ENCODE measurements at regions not wholly inside any gene's neighbourhood (a gene's known extent, or its start where the extent isn't known, plus 50 kb on each side); places are given as distances from the start of the nearest gene placed in this dataset.
"Not testable (repeated sequence)": the region's sequence is repeated elsewhere in the genome, so short reads cannot be mapped to it uniquely, and the experiment has no call there.

DNA sequence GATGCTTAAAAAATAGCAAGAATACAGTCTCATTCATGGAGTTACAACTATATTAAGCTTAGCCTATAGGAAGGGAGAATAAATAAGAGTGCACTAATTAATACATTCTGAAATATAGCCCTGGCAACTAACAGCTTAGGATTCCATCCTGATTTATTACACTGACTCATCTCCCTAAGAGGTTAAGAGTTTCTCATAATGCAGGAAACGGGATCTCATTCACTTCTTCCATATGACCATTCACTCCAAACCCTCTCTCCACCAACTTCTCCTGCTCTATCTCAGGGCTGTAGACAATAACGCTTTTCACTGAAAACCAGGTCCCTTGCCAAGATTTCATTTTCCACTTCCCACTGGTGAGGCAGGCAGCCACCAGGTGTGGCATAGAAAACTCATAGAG, 168.5 kb upstream of the PLD5 start:
- in situ Hi-C loops (cut with HindIII; ENCODE audit: low sequenced_read_pairs): no loop called here
- TF ChIP-seq CTCF (IDR thresholded peaks at IDR 0.05; ENCODE audit: low read depth, low read length, missing control alignments): no peak

DNA sequence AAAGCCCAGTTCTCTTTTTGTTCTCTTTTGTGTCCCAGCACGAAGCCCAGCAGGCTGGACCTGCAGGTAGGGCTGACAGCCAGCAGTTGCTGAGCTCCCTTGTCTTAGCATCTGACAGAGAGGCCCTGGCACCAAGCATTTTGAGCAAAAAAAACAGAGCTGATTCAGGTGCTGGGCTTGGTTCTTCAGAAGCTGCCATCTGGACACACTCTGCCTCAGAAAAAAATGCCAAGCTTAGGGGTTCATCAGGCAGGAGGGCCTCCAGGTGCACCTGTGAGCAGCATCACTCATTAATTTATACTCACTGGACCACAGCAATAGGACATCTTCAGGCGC, 167.1 kb upstream of the PLD5 start:
- in situ Hi-C loops (cut with HindIII; ENCODE audit: low sequenced_read_pairs): no loop called here
- H3K4me3 ChIP-seq (ENCODE audit: low read depth, low read length): no peak overlapping the region
- TF ChIP-seq CTCF (IDR thresholded peaks at IDR 0.05; ENCODE audit: low read depth, low read length, missing control alignments): no peak
- no peak for DNase-seq (ENCODE audit: low read depth)

More for the DNA sequence above, 168.5 kb upstream of the PLD5 start:
- no peak for DNase-seq (ENCODE audit: low read depth)
- H3K4me3 ChIP-seq (ENCODE audit: low read depth, low read length): no peak overlapping the region

GRCh38 chr1:242690849-242691609, 166.5 kb upstream of the PLD5 start:
- in situ Hi-C loops (cut with HindIII; ENCODE audit: low sequenced_read_pairs): no loop called here
- no peak for DNase-seq (ENCODE audit: low read depth)
- no peak for TF ChIP-seq CTCF (IDR thresholded peaks at IDR 0.05; ENCODE audit: low read depth, low read length, missing control alignments)
- H3K4me3 ChIP-seq (ENCODE audit: low read depth, low read length): no peak overlapping the region

GRCh38 chr1:242689378-242689777, 164.9 kb upstream of the PLD5 start:
- TF ChIP-seq CTCF (IDR thresholded peaks at IDR 0.05; ENCODE audit: low read depth, low read length, missing control alignments): no peak
- H3K4me3 ChIP-seq (ENCODE audit: low read depth, low read length): no peak overlapping the region
- in situ Hi-C loops (cut with HindIII; ENCODE audit: low sequenced_read_pairs): no loop called here
- DNase-seq (ENCODE audit: low read depth): no peak

GRCh38 chr1:242674951-242675645, 150.6 kb upstream of the PLD5 start:
- no peak for TF ChIP-seq CTCF (IDR thresholded peaks at IDR 0.05; ENCODE audit: low read depth, low read length, missing control alignments)
- no peak for DNase-seq (ENCODE audit: low read depth)
- H3K4me3 ChIP-seq (ENCODE audit: low read depth, low read length): no peak overlapping the region
- in situ Hi-C loops (cut with HindIII; ENCODE audit: low sequenced_read_pairs): no loop called here

DNA sequence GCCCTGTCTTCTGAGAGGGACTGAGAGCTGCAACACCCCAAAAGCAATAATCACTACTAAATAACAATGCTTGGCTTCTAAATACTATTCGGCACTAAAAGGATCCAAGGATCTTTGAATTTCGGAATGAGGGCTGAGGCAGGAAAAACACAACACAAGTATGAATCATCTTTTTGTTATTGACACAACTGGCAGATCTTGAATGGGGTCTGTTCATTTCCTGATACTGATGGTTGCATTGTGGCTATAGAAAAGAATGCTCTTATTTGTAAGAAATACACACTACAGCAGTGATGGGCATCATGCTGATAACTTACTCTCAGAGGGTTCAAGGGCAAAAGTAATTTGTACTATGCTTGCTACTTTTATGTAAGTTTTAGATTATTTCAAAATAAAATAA, 149.2 kb upstream of the PLD5 start:
- in situ Hi-C loops (cut with HindIII; ENCODE audit: low sequenced_read_pairs): no loop called here
- no peak overlapping the region for H3K4me3 ChIP-seq (ENCODE audit: low read depth, low read length)
- DNase-seq (ENCODE audit: low read depth): no peak
- TF ChIP-seq CTCF (IDR thresholded peaks at IDR 0.05; ENCODE audit: low read depth, low read length, missing control alignments): no peak

- H3K4me3 ChIP-seq (ENCODE audit: low read depth, low read length); in situ Hi-C loops (cut with HindIII; ENCODE audit: low sequenced_read_pairs); DNase-seq (ENCODE audit: low read depth): not testable (repeated sequence)
These were observed 148.7 kb upstream of the PLD5 start for GRCh38 chr1:242673165-242673564.

Measured in astrocyte of the cerebellum (primary cell).